AG04450 (cell line): ENCODE measurements at regions not wholly inside any gene's neighbourhood (a gene's known extent, or its start where the extent isn't known, plus 50 kb on each side); places are given as distances from the start of the nearest gene placed in this dataset.

Experiments used
- CTCF ChIA-PET: fragments of 300-600, 350-600 bp; formaldehyde crosslinking; extraction: SDS; loops from one replicate; lab custom pipeline; 2022; ENCODE audit warnings: antibody characterized with exemption, inconsistent platforms; lab: Charles Lee
- POLR2A ChIA-PET: fragments of 350-600 bp; formaldehyde crosslinking; extraction: SDS; loops from one replicate; lab custom pipeline; 2021; ENCODE audit warnings: antibody characterized with exemption, inconsistent platforms; lab: Yijun Ruan, JAX
- DNase-seq: peaks from one replicate; pipeline ENCODE4 v3.0.0-alpha.2; 2011; ENCODE audit warnings: low read depth, low spot score
- H3K27ac ChIP-seq: one replicate; pipeline ENCODE4 v1.5.1; 2012; ENCODE audit warnings: low read depth, low read length, control low read depth
- H3K27me3 ChIP-seq: one replicate; pipeline ENCODE4 v1.6.0; 2012; ENCODE audit warnings: low read length; ENCODE audit not compliant: control insufficient read depth, insufficient read depth
- H3K4me3 ChIP-seq: 2 replicates; pipeline ENCODE4 v1.5.1; 2011; ENCODE audit warnings: mild to moderate bottlenecking, low read depth, low read length, control low read depth
- H3K9me3 ChIP-seq: 2 replicates; pipeline ENCODE4 v1.5.1; 2012; ENCODE audit warnings: low read length; ENCODE audit not compliant: control insufficient read depth, insufficient read depth
- CTCF ChIP-seq: IDR thresholded peaks from 2 replicates; pipeline ENCODE4 v1.5.1; 2011; ENCODE audit warnings: low read depth, low read length, control low read depth, inconsistent platforms

- TF ChIP-seq CTCF, result no peak
Observed at GRCh38 chr9:31467075-31467474, 917.4 kb upstream of the ACO1 start.

GRCh38 chr9:31470051-31470450, 914.4 kb upstream of the ACO1 start:
- ChIA-PET CTCF (no interaction called here), POLR2A (no interaction called here)

More at GRCh38 chr9:31467075-31467474, 917.4 kb upstream of the ACO1 start:
- CTCF ChIA-PET, result no interaction called here
- no peaks in the 10 kb centered on the region for H3K27me3 ChIP-seq
- POLR2A ChIA-PET, result no interaction called here
- no peak overlapping the region for H3K27ac ChIP-seq
- H3K9me3 ChIP-seq, result no peaks in the 10 kb centered on the region
- H3K4me3 ChIP-seq, result no peak overlapping the region
- DNase-seq, result no peak

GRCh38 chr9:31471010-31471409, 913.4 kb upstream of the ACO1 start:
- TF ChIP-seq CTCF, result no peak
- DNase-seq, result no peak
- POLR2A ChIA-PET, result no interaction called here
- Histone ChIP-seq H3K27me3 (no peaks in the 10 kb centered on the region), H3K9me3 (no peaks in the 10 kb centered on the region), H3K27ac (no peak overlapping the region), H3K4me3 (no peak overlapping the region)
- CTCF ChIA-PET, result no interaction called here

More at GRCh38 chr9:31470051-31470450, 914.4 kb upstream of the ACO1 start:
- DNase-seq, result no peak
- Histone ChIP-seq H3K9me3 (no peaks in the 10 kb centered on the region), H3K27ac (no peak overlapping the region), H3K27me3 (no peaks in the 10 kb centered on the region), H3K4me3 (no peak overlapping the region)
- TF ChIP-seq CTCF, result no peak

GRCh38 chr9:31486630-31487029, 897.8 kb upstream of the ACO1 start:
- CTCF ChIA-PET, result no interaction called here
- Histone ChIP-seq H3K27ac (no peak overlapping the region), H3K4me3 (no peak overlapping the region), H3K9me3 (peaks cover 5% of the 10 kb centered on the region), H3K27me3 (no peaks in the 10 kb centered on the region)
- POLR2A ChIA-PET, result no interaction called here
- DNase-seq, result no peak
- TF ChIP-seq CTCF, result no peak

- no peak for TF ChIP-seq CTCF
- Histone ChIP-seq H3K4me3 (no peak overlapping the region), H3K27me3 (no peaks in the 10 kb centered on the region), H3K9me3 (peaks cover 5% of the 10 kb centered on the region), H3K27ac (no peak overlapping the region)
- no peak for DNase-seq
- ChIA-PET CTCF (no interaction called here), POLR2A (no interaction called here)
Observed at GRCh38 chr9:31490551-31491106, 893.8 kb upstream of the ACO1 start.
